SH-SY5Y (cell line): ENCODE measurements at regions not wholly inside any gene's neighbourhood (a gene's known extent, or its start where the extent isn't known, plus 50 kb on each side); places are given as distances from the start of the nearest gene placed in this dataset.

ENCODE experiments used
- GATA2 ChIP-seq: IDR thresholded peaks from 2 replicates; pipeline ENCODE4 v1.6.1; 2011; ENCODE audit warnings: mild to moderate bottlenecking, low read depth, low read length
- GATA3 ChIP-seq: IDR thresholded peaks from 2 replicates; pipeline ENCODE4 v1.6.1; 2011; ENCODE audit warnings: low read depth, mild to moderate bottlenecking, low read length, moderate library complexity

DNA sequence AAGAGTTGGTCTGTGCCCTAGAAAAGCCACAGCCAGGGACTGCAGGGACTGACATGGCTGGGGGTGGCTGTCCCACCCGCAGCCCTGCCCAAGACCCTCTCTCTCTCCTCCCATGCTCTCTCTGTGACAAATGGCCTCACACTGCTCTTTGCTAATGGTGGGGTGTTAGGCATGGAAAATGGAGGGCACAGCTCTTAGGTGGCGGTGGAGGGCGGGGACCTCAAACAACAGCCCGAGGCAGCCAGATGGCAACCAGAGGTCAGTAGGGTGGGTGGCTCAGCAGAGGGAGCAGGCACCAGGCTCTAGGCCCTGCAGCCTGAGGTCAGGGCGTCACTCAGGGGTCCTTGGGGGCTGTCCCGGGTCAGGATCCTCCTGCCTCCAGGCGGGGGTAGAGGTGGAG, 73.9 kb upstream of the DAB2IP start:
- TF ChIP-seq GATA3: no peak
- no peak for TF ChIP-seq GATA2
